Naive thymus-derived CD4-positive, alpha-beta T cell (primary cell): ENCODE measurements at regions not wholly inside any gene's neighbourhood (a gene's known extent, or its start where the extent isn't known, plus 50 kb on each side); places are given as distances from the start of the nearest gene placed in this dataset.

Experiments
- ATAC-seq: fragments of 150-1000 bp; cut with Tn5 transposase; 2 replicates; pipeline ENCODE4 v1.10.0; 2021; ENCODE audit warnings: mild to moderate bottlenecking, moderate library complexity
- CTCF ChIA-PET: fragments of 350-600 bp; sonication (Branson Sonifier 250); formaldehyde crosslinking; loops from one replicate; lab custom pipeline; 2021; ENCODE audit warnings: antibody characterized with exemption; lab: Charles Lee
- POLR2A ChIA-PET: fragments of 350-600 bp; sonication (Branson Sonifier 250); formaldehyde crosslinking; loops from one replicate; lab custom pipeline; 2021; ENCODE audit warnings: antibody characterized with exemption, inconsistent platforms; lab: Charles Lee
- DNase-seq, 9 donors: peaks; one replicate each; pipeline versions ENCODE4 v3.0.0 to v3.0.0-alpha.2; 2020 to 2022; ENCODE audit warnings: mixed read lengths in 1 of 9
- H3K27ac ChIP-seq: one replicate; pipeline ENCODE4 v1.7.0; 2013; ENCODE audit warnings: mild to moderate bottlenecking, low read depth, low read length, moderate library complexity
- H3K27me3 ChIP-seq, 2 donors: one replicate each; pipeline ENCODE4 v1.7.0; 2013; ENCODE audit warnings: low read length in 2 of 2, mild to moderate bottlenecking in 2 of 2, moderate library complexity in 2 of 2; ENCODE audit not compliant: control insufficient read depth in 2 of 2, insufficient read depth in 2 of 2
- H3K36me3 ChIP-seq, 3 experiments: 1 replicate in 2 of 3; 2 replicates in 1 of 3; pipeline ENCODE4 v1.7.0; 2013; ENCODE audit warnings: low read length in 3 of 3, mild to moderate bottlenecking in 3 of 3, moderate library complexity in 1 of 3; ENCODE audit not compliant: insufficient read depth in 3 of 3, control insufficient read depth in 2 of 3
- H3K4me1 ChIP-seq, 2 donors: one replicate each; pipeline ENCODE4 v1.7.0; 2013; ENCODE audit warnings: low read length in 2 of 2, mild to moderate bottlenecking in 2 of 2, moderate library complexity in 1 of 2; ENCODE audit not compliant: control insufficient read depth in 2 of 2, insufficient read depth in 2 of 2
- H3K4me3 ChIP-seq: 2 replicates; pipeline ENCODE4 v1.7.0; 2013; ENCODE audit warnings: mild to moderate bottlenecking, low read length
- H3K9me3 ChIP-seq, 3 experiments: 1 replicate in 2 of 3; 2 replicates in 1 of 3; pipeline ENCODE4 v1.7.0; 2013; ENCODE audit warnings: low read length in 3 of 3; ENCODE audit not compliant: control insufficient read depth in 2 of 3
- H3K27ac Mint-ChIP-seq, 9 donors: one replicate each; pipeline ENCODE4 v1.8.0; 2020 to 2022; ENCODE audit warnings: mixed read lengths in 9 of 9, mild to moderate bottlenecking in 8 of 9, moderate library complexity in 5 of 9, inconsistent platforms in 2 of 9
- H3K27me3 Mint-ChIP-seq, 5 donors: one replicate each; pipeline ENCODE4 v1.8.0; 2021 to 2022; ENCODE audit warnings: mixed read lengths in 5 of 5, mild to moderate bottlenecking in 1 of 5
- H3K36me3 Mint-ChIP-seq, 5 donors: one replicate each; pipeline ENCODE4 v1.8.0; 2020 to 2022; ENCODE audit warnings: mixed read lengths in 5 of 5, mild to moderate bottlenecking in 3 of 5, inconsistent platforms in 1 of 5
- H3K4me1 Mint-ChIP-seq, 7 donors: one replicate each; pipeline ENCODE4 v1.8.0; 2020 to 2022; ENCODE audit warnings: mixed read lengths in 7 of 7, mild to moderate bottlenecking in 3 of 7, inconsistent platforms in 1 of 7
- H3K4me3 Mint-ChIP-seq, 10 donors: one replicate each; pipeline ENCODE4 v1.8.0; 2020 to 2022; ENCODE audit warnings: mild to moderate bottlenecking in 10 of 10, mixed read lengths in 10 of 10, moderate library complexity in 6 of 10, inconsistent platforms in 2 of 10
- H3K9me3 Mint-ChIP-seq, 11 donors: one replicate each; pipeline ENCODE4 v1.8.0; 2020 to 2022; ENCODE audit warnings: mixed read lengths in 11 of 11, mild to moderate bottlenecking in 4 of 11, inconsistent platforms in 1 of 11, moderate library complexity in 1 of 11
- intact Hi-C, 2 donors: fragments of 100-400 bp; cut with micrococcal nuclease; formaldehyde crosslinking; loops; one replicate each; pipeline ENCODE4 v1.15.1; 2023

GRCh38 chr4:157886645-157887044 is 286.2 kb downstream of the GASK1B start:
- Histone ChIP-seq H3K27ac (no peak overlapping the region), H3K4me3 (no peak overlapping the region), H3K4me1 (no peaks in the 10 kb centered on the region), H3K36me3 (no peaks in the 10 kb centered on the region), H3K9me3 (no peaks in the 10 kb centered on the region), H3K27me3 (no peaks in the 10 kb centered on the region)
- no peak for ATAC-seq
- POLR2A ChIA-PET = no interaction called here
- no peaks in the 10 kb centered on the region for H3K36me3 Mint-ChIP-seq
- intact Hi-C loops = no loop called here
- no peak overlapping the region for H3K27ac Mint-ChIP-seq
- no peaks in the 10 kb centered on the region for H3K4me1 Mint-ChIP-seq
- H3K27me3 Mint-ChIP-seq = no peaks in the 10 kb centered on the region
- CTCF ChIA-PET = no interaction called here
- H3K4me3 Mint-ChIP-seq = no peak overlapping the region
- no peak for DNase-seq
- peaks cover 0 to 5% (median 0%) of the 10 kb centered on the region in 11 donors for H3K9me3 Mint-ChIP-seq

- H3K27ac ChIP-seq = no peak overlapping the region
- Mint-ChIP-seq H3K4me1 (no peaks in the 10 kb centered on the region), H3K9me3 (peaks cover 0 to 5% (median 0%) of the 10 kb centered on the region in 11 donors), H3K27ac (no peak overlapping the region), H3K4me3 (no peak overlapping the region), H3K36me3 (no peaks in the 10 kb centered on the region), H3K27me3 (no peaks in the 10 kb centered on the region)
- no peaks in the 10 kb centered on the region for H3K27me3 ChIP-seq
- DNase-seq (no peak), ATAC-seq (no peak)
- no peak overlapping the region for H3K4me3 ChIP-seq
- H3K36me3 ChIP-seq = no peaks in the 10 kb centered on the region
- intact Hi-C loops = no loop called here
- ChIA-PET POLR2A (no interaction called here), CTCF (no interaction called here)
- H3K9me3 ChIP-seq = no peaks in the 10 kb centered on the region
- H3K4me1 ChIP-seq = no peaks in the 10 kb centered on the region
Observed at GRCh38 chr4:157885811-157886210, 287.0 kb downstream of the GASK1B start.

- Histone ChIP-seq H3K4me3 (no peak overlapping the region), H3K27me3 (no peaks in the 10 kb centered on the region), H3K9me3 (no peaks in the 10 kb centered on the region), H3K36me3 (no peaks in the 10 kb centered on the region), H3K27ac (no peak overlapping the region), H3K4me1 (no peaks in the 10 kb centered on the region)
- intact Hi-C loops = no loop called here
- Mint-ChIP-seq H3K4me3 (no peak overlapping the region), H3K4me1 (no peaks in the 10 kb centered on the region), H3K27ac (no peak overlapping the region), H3K36me3 (no peaks in the 10 kb centered on the region), H3K9me3 (peaks cover 0 to 8% (median 0%) of the 10 kb centered on the region in 11 donors), H3K27me3 (no peaks in the 10 kb centered on the region)
- DNase-seq (no peak), ATAC-seq (no peak)
- POLR2A ChIA-PET = no interaction called here
- CTCF ChIA-PET = no interaction called here
Observed at GRCh38 chr4:157882901-157883300, 289.9 kb downstream of the GASK1B start.

GRCh38 chr4:157880761-157881160 is 292.1 kb downstream of the GASK1B start:
- DNase-seq = no peak
- Histone ChIP-seq H3K9me3 (no peaks in the 10 kb centered on the region), H3K4me1 (no peaks in the 10 kb centered on the region), H3K27me3 (no peaks in the 10 kb centered on the region), H3K27ac (no peak overlapping the region), H3K36me3 (no peaks in the 10 kb centered on the region), H3K4me3 (no peak overlapping the region)
- ChIA-PET CTCF (no interaction called here), POLR2A (no interaction called here)
- no peaks in the 10 kb centered on the region for H3K27me3 Mint-ChIP-seq
- no peaks in the 10 kb centered on the region for H3K36me3 Mint-ChIP-seq
- intact Hi-C loops = no loop called here
- no peak overlapping the region for H3K27ac Mint-ChIP-seq
- H3K4me3 Mint-ChIP-seq = no peak overlapping the region
- no peak for ATAC-seq
- no peaks in the 10 kb centered on the region for H3K4me1 Mint-ChIP-seq
- H3K9me3 Mint-ChIP-seq = peaks cover 0 to 14% (median 2%) of the 10 kb centered on the region in 11 donors

GRCh38 chr4:157854819-157855218 is 318.0 kb downstream of the GASK1B start:
- H3K27ac ChIP-seq = no peak overlapping the region
- no peaks in the 10 kb centered on the region for H3K36me3 ChIP-seq
- H3K4me1 Mint-ChIP-seq = no peaks in the 10 kb centered on the region
- peaks cover 2 to 23% (median 5%) of the 10 kb centered on the region in 11 donors for H3K9me3 Mint-ChIP-seq
- no peaks in the 10 kb centered on the region for H3K27me3 Mint-ChIP-seq
- no peaks in the 10 kb centered on the region for H3K9me3 ChIP-seq
- POLR2A ChIA-PET = no interaction called here
- H3K4me1 ChIP-seq = no peaks in the 10 kb centered on the region
- intact Hi-C loops = no loop called here
- no peak overlapping the region for H3K4me3 ChIP-seq
- H3K27ac Mint-ChIP-seq = no peak overlapping the region
- no peak overlapping the region for H3K4me3 Mint-ChIP-seq
- ATAC-seq (no peak), DNase-seq (no peak)
- no peaks in the 10 kb centered on the region for H3K36me3 Mint-ChIP-seq
- H3K27me3 ChIP-seq = no peaks in the 10 kb centered on the region
- CTCF ChIA-PET = no interaction called here

- Mint-ChIP-seq H3K9me3 (peaks cover 0 to 10% (median 0%) of the 10 kb centered on the region in 11 donors), H3K27ac (no peak overlapping the region), H3K4me3 (no peak overlapping the region), H3K36me3 (no peaks in the 10 kb centered on the region), H3K27me3 (no peaks in the 10 kb centered on the region), H3K4me1 (no peaks in the 10 kb centered on the region)
- ATAC-seq = no peak
- DNase-seq = no peak
- Histone ChIP-seq H3K36me3 (no peaks in the 10 kb centered on the region), H3K9me3 (no peaks in the 10 kb centered on the region), H3K4me1 (no peaks in the 10 kb centered on the region), H3K4me3 (no peak overlapping the region), H3K27ac (no peak overlapping the region), H3K27me3 (no peaks in the 10 kb centered on the region)
- POLR2A ChIA-PET = no interaction called here
- CTCF ChIA-PET = no interaction called here
- intact Hi-C loops = no loop called here
Observed at GRCh38 chr4:157840648-157841047, 332.2 kb downstream of the GASK1B start.

- Histone ChIP-seq H3K27ac (no peak overlapping the region), H3K9me3 (no peaks in the 10 kb centered on the region), H3K4me1 (no peaks in the 10 kb centered on the region), H3K27me3 (no peaks in the 10 kb centered on the region), H3K4me3 (no peak overlapping the region), H3K36me3 (no peaks in the 10 kb centered on the region)
- Mint-ChIP-seq H3K4me3 (no peak overlapping the region), H3K4me1 (no peaks in the 10 kb centered on the region), H3K9me3 (peaks cover 0 to 8% (median 0%) of the 10 kb centered on the region in 11 donors), H3K27ac (no peak overlapping the region), H3K36me3 (no peaks in the 10 kb centered on the region), H3K27me3 (no peaks in the 10 kb centered on the region)
- intact Hi-C loops = no loop called here
- no peak for ATAC-seq
- POLR2A ChIA-PET = no interaction called here
- no peak for DNase-seq
- CTCF ChIA-PET = no interaction called here
Observed at GRCh38 chr4:157840034-157840433, 332.8 kb downstream of the GASK1B start.
